Esophagus muscularis mucosa (tissue), 4 donors: ENCODE measurements at regions not wholly inside any gene's neighbourhood (a gene's known extent, or its start where the extent isn't known, plus 50 kb on each side); places are given as distances from the start of the nearest gene placed in this dataset.

Experiments used
- CTCF ChIP-seq, 3 experiments: fragments of 200-600 bp in 2 of 3; fragments of 450-650 bp in 1 of 3; sonication (generic) in 2 of 3; IDR thresholded peaks; one replicate each; pipeline ENCODE4 v1.5.1; 2017 to 2019; ENCODE audit warnings: antibody characterized with exemption in 3 of 3, mild to moderate bottlenecking in 2 of 3, moderate library complexity in 1 of 3
- EP300 ChIP-seq: sonication (generic); formaldehyde crosslinking; IDR thresholded peaks from one replicate; pipeline ENCODE4 v1.6.1; 2017; ENCODE audit warnings: antibody characterized with exemption
- POLR2A ChIP-seq: fragments of 450-650 bp; IDR thresholded peaks from one replicate; pipeline ENCODE4 v1.6.1; 2017; ENCODE audit warnings: antibody characterized with exemption, moderate library complexity, mild to moderate bottlenecking, low read depth

- TF ChIP-seq CTCF (IDR thresholded peaks at IDR 0.05) (no peak), POLR2A (no peak), EP300 (no peak)
Observed at GRCh38 chr15:85925649-85926237, 131.0 kb upstream of the KLHL25 start.
